ENCODE measurements at regions not wholly inside any gene's neighbourhood (a gene's known extent, or its start where the extent isn't known, plus 50 kb on each side); places are given as distances from the start of the nearest gene placed in this dataset.

DNA sequence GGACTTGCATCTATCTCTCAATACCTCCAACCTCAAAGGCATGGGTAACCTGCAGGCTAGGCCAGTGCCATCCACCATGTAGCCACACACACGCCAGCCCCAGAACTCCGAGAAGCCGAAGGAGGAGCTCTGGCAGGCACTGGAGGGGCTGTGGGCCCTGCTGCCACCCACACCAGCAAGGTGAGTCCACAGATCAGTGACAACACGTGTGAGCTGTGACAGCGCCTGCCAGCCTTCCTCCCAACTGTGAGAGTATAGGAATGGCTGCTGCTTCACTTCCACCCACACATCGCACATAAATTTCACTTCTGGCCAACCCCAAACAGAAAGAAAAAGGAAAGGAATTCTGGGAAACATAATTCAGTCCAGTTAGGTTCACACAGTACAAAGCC, 422.6 kb downstream of the BCOR start:
- TF ChIP-seq POLR2A (IDR thresholded peaks at IDR 0.05), result no peak
- TF ChIP-seq, protein P1, sequence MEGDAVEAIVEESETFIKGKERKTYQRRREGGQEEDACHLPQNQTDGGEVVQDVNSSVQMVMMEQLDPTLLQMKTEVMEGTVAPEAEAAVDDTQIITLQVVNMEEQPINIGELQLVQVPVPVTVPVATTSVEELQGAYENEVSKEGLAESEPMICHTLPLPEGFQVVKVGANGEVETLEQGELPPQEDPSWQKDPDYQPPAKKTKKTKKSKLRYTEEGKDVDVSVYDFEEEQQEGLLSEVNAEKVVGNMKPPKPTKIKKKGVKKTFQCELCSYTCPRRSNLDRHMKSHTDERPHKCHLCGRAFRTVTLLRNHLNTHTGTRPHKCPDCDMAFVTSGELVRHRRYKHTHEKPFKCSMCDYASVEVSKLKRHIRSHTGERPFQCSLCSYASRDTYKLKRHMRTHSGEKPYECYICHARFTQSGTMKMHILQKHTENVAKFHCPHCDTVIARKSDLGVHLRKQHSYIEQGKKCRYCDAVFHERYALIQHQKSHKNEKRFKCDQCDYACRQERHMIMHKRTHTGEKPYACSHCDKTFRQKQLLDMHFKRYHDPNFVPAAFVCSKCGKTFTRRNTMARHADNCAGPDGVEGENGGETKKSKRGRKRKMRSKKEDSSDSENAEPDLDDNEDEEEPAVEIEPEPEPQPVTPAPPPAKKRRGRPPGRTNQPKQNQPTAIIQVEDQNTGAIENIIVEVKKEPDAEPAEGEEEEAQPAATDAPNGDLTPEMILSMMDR (IDR thresholded peaks at IDR 0.05), result no peak

Measured in thyroid gland (tissue), 4 donors.